NCI-H2081 (cell line): ENCODE measurements at regions not wholly inside any gene's neighbourhood (a gene's known extent, or its start where the extent isn't known, plus 50 kb on each side); places are given as distances from the start of the nearest gene placed in this dataset.
"Not testable (repeated sequence)": the region's sequence is repeated elsewhere in the genome, so short reads cannot be mapped to it uniquely, and the experiment has no call there.

Experiments
- DNase-seq, 2 experiments: peaks; one replicate each; lab custom pipeline; 2025; lab: John Stamatoyannopoulos, UW

DNA sequence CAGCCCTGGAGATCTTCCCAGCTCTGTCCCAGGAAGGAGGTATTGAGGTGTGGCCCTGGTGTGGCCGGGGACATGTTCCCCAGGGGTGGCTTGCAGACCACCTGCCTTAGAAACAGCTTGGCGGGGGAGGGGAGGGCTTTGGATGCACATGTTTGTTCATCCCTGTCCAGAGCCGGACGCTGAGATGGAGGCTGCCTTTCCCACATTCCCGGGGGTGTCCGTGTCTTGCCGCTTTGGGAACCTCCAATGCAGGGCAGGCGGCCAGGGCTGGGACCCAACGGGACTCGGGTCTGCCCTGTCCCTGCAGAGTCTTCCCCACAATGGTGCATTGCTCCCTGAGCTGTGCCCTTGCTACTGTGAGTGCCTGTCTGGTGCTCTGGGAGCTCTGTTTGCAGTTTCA lies 319.5 kb upstream of the SFSWAP start:
- DNase-seq: no peak

DNA sequence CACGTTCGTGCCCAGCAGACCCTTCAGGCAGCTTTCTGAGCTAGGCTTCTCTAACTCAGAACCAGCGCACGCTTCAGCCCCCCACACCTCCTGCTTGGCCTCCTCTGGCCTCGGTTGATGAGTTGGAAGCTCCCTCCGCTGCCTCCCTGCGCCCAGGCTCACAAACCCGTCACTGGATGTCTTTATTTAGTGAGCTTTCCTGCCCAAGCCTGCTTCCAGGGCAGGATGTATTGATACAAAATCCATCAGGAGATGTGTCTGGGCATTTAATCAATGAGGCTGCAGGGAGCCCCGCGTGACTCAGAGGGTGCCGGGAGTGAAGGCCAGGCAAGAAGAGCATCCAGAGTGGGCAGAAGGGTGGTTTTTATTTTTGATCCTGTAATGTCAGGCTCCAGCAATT lies 316.1 kb upstream of the SFSWAP start:
- DNase-seq: not testable (repeated sequence)

- DNase-seq: not testable (repeated sequence)
Measured at GRCh38 chr12:131395209-131395684, 315.6 kb upstream of the SFSWAP start.

- no peak for DNase-seq
Measured at GRCh38 chr12:131395971-131396573, 314.8 kb upstream of the SFSWAP start.

DNA sequence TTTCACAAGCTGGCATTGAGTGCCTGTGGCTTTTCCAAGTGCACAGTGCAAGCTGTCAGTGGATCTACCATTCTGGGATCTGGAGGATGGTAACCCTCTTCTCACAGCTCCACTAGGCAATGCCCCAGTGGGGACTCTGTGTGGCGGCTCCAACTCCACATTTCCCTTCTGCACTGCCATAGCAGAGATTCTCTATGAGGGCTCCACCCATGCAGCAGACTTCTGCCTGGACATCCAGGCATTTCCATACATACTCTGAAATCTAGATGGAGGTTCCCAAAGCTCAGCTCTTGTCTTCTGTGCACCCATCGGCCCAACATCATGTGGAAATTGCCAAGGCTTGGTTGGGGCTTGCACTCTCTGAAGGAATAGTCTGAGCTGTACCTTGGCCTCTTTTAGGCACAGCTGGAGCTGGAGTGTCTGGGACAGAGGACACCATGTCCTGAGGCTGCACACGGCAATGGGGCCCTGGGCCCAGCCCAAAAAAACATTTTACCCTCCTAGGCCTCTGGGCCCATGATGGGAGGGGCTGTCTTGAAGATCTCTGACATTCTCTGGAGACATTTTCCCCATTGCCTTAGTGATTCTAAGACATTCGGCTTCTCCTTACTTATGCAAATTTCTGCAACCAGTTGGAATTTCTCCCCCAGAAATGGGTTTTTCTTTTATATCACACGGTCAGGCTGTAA lies 313.3 kb upstream of the SFSWAP start:
- DNase-seq: no peak

GRCh38 chr12:131399000-131399399 lies 311.9 kb upstream of the SFSWAP start:
- DNase-seq: no peak

GRCh38 chr12:131400668-131401294 lies 310.1 kb upstream of the SFSWAP start:
- not testable (repeated sequence) for DNase-seq

- DNase-seq: not testable (repeated sequence)
Measured at GRCh38 chr12:131401907-131402633, 308.8 kb upstream of the SFSWAP start.

DNA sequence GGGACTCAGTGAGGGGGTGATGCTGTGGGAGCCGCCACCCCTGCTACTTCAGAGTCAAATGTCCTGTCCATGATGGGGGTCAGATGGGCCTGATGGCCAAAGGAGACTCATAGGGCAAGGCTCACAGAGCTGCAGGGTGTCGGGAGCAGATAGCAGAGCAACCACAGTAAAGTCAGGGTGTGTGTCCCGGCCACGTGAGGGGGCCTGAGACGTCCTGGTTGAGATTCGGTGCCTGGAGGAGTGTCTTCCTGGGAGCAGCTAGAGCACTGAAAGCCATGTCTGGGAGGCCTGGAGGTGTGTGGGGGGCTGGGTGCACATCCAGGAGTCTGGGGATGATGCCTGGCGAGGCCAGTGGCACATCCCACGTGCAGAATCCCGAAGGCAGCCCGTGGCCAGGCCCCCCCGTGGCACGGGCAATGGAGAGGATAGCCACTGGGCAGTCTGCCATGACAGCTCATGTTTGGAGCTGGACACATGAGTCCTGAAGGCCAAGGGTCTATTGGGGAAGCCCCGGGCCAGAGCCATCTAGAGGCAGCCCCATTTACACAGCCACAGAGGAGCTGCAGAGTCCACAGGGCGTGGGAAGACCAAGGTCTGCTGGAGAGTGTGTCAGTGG lies 308.0 kb upstream of the SFSWAP start:
- DNase-seq: no peak

GRCh38 chr12:131403676-131404075 lies 307.2 kb upstream of the SFSWAP start:
- no peak for DNase-seq

DNA sequence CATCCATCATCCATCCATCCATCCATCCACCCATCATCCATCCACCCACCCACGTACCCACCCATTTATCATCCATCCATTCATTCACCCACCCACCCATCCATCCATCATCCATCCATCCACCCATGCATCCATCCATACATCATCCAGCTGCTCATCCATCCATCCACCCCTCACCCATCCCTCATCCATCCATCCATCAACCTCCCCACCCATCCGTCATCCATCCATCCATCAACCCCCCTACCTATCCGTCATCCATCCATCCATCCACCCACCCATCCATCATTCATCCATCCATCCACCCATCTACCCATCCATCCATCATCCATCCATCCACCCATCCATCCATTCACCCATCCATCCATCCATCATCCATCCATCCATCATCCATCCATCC lies 306.2 kb upstream of the SFSWAP start:
- DNase-seq: no peak

DNA sequence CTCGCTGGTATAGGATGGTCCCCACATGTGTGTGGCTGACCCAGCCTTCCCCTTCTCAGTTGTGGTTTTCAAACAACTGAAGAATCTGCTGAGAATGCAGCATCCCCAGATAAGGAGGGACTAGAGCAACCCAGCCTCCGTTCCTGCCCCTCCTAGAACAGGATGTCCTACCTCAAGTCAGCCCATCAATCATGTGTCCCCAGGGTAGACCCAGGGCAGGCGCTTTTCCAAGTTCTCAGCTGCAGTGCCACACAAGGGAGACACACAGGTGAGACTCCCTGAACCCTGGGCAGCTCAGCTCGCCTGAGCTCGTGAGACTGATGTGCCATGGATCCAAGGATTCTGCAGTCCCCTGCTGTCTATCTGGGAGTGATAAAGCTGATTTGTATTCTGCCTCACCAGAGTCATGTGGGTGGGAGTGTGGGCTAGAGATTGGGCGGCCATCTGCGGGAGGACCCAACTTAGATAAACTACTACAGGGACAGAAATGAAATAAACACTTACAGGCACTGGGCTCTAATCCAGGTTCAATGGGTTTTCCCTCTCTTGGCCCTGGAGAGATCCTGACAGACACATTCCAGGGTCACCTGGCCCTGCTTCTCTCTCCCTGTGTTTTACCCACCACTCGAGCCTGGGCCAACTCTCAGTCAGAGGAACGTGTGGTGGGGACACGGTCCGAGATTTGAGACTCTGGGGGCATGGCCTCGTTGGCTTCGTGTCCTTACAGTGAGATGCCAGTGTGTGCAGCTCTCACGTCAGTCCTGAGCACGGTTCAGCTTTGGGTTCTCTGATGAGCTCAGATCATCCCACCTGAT lies 303.5 kb upstream of the SFSWAP start:
- DNase-seq: no peak

- no peak for DNase-seq
Measured at GRCh38 chr12:131408036-131408365, 302.9 kb upstream of the SFSWAP start.

DNA sequence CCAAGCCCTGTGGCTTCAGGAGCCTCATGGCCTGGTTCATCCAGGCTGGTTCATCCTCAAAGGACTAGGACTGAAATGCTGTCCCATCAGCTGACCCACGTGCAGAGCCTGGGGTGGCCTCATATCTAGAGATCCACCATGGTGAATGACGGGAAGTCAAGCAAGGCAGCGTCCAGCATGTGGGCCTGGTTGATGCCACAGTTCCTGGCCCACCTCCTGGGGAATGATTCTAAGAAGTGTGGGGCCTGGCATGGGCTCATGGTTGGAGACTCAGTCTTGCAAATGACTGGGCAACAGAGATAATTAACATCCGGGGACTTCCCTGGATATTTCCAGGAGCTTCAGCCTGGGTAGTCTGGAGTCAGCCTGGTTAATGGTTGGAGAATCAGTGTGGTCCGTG lies 302.4 kb upstream of the SFSWAP start:
- no peak for DNase-seq

DNA sequence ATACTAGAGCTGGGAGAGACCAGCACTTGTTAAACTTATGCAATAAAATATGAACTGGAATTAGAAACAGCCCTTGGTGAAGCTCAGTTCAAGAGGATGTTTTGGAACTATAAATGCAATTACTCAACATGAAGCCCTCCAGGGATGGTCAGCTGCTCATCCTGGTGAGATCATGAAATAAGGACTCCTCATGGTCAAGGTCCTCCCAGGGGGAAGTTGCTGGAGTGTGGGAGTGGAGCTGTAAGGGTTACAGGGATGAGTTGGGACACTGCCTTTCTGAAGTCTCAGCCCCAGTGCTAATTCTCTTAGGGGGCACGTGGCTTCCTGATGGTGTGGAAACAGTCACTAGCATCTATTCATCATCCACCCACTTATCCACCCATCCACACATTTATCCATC lies 301.7 kb upstream of the SFSWAP start:
- DNase-seq: no peak

DNA sequence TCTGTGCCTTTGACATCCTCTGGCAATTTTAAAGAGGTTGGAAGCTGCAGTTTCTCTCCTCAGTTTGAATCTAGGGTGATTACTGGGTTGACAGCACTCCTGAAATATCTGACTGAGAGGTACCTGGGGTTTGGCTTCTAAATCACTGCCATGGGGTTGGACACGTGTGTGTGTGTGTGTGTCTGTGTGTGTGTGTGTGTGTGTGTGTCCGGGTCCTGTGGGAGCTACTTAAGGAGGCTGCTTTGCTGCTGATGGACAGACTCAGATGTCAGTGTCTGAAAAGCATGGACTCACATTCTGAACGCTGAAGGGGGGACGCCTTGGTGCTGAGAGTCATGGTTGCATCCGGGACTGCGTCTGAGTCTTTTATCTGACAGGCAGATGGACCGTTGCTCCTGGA lies 299.1 kb upstream of the SFSWAP start:
- DNase-seq: not testable (repeated sequence)

DNA sequence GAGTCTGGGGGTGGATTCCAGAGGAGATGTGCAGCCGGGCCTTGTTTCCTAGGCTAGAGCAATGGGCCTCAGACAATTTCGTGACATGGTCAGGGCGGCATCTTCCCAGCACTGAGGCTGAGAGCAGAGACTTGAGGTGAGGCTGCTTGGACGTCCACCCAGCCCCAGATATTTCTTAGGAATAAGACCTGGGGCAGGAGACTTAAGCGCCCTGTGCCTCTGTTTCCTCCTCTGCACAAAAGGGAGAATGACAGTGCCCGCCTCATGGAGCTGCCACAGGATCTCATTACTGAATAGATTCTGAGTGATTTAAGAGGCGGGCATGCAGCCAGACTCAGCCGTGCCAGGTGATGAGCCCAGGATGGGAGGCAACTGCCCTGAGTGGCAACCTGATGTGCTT lies 297.9 kb upstream of the SFSWAP start:
- DNase-seq: no peak

DNA sequence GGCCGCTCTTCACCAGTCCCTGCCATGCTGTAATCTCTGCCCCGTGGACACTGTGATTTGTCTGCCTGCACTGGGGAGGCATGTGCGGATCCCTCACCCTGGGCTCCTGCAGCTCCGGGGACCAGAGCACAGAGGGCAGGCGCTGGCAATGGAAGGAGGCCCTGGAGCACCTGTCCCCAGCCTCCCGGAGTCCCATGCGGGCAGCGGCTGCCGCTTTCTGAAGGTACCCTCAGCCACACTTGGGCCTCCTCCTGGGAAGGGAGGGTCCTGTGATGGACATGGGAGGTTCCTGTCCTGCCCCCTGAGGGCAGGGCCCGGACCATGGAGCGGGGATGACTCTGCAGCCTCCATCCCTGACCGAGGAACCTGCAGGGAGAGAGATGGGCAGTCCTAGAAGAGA lies 297.4 kb upstream of the SFSWAP start:
- DNase-seq: no peak

- not testable (repeated sequence) for DNase-seq
Measured at GRCh38 chr12:131414155-131414922, 296.6 kb upstream of the SFSWAP start.

- DNase-seq: no peak
Measured at GRCh38 chr12:131415781-131416180, 295.1 kb upstream of the SFSWAP start.

DNA sequence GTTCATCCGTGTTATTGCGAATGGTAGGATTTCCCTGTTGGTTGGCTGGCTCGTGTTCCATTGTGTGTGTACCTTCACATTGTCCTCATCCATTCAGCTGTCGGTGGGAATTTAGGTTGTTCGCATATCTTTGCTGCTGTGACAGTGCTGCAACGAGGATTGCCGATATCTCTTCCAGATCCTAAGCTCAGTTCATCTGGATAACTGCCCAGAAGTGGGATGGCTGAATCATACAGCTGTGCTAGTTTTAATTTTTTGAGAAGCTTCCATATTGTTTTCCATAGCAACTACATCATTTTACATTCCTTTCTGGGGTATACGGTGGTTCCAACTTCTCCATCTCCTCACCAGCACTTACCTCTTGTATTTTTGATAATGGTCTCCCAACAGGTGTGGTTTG lies 292.8 kb upstream of the SFSWAP start:
- DNase-seq: no peak
